Left renal cortex interstitium (tissue), 4 donors: ENCODE measurements at regions not wholly inside any gene's neighbourhood (a gene's known extent, or its start where the extent isn't known, plus 50 kb on each side); places are given as distances from the start of the nearest gene placed in this dataset.

Source experiments
- DNase-seq, 4 donors: peaks; one replicate each; pipeline ENCODE4 v3.0.0-alpha.2; 2013; ENCODE audit warnings: low read depth in 4 of 4, low spot score in 2 of 4, missing footprints in 1 of 4

DNA sequence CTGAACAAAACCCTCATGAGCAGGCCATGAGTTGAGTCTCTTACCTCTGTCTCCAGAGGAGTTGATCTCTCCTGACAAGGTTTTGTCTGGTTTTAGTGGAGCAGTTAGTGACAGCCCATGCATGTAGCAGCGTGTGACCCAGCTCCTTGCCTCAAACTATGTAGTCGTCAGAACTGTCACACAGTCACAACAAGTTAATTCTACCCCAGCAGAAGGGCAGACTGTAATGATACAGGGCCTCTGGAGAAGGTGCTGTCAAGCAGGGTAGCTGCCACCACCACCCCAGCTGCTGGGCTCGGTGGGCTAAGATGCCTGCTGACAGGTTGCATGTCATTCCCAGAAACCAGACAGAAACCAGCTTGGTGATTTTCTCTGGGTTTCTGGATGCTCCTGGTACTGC is 194.5 kb downstream of the PSAT1 start:
- DNase-seq: no peak

DNA sequence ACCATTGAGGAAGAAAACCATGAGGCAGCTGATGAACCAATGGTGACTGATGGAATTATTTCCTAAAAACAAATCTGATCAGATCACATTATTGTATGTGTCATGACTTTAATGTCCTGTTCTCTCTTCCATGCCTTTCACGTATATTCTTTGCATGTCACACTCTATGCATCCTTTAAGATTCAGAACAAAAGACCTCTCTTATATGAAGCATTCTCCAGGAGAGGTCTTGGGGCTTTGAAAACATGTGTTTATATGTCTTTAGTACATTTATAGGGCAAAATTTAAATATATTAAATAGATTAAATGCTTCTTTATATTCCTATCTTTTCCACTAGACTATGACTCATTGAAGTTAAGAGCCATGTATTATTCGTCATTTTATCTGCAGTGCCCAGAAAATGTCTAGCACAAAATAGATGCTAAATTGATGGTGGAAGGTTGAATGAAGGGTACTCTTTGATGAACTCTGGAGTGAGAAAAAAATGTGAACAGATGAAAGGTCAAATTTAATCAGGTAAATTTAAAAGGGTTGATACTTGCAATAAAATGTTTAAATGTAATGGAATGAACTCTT is 196.3 kb downstream of the PSAT1 start:
- no peak for DNase-seq

DNA sequence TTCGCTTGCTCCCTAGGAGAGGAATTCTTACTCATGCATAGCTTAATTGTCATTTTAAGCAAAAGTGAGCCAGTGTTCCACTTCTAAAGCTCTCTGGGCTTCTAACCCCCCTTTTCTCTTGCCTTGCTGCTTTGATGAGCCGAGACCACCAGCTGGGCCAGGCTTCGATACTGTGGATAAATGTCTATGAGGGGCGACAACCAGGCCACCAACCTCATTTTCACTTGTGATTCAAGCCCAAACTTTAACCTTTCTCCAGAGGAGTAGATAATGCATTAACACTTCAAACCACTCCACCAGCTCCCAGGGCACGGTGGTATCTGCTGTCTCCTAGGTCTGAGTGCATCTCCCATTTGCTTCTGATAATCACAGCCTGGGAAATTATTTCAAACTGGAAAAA is 205.6 kb downstream of the PSAT1 start:
- no peak for DNase-seq

DNA sequence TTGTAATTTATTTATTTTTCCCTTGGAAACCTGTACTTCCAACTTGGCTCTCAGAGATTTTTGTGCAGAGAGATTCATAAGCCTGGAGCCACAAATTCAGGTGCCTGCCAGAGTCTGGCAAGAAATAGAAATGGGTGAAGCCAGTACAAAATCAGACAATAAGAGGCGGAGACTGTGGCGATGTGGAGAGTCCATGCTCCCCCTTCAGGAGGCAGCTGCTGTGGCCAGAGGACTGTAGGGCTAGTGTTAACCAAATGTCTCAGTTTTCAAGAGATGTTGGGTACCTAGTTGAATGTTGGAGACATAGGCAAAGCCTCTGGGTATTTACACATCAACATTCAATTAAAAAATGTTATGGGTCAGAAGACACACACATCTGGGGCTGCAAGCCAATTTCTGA is 208.6 kb downstream of the PSAT1 start:
- no peak for DNase-seq

DNA sequence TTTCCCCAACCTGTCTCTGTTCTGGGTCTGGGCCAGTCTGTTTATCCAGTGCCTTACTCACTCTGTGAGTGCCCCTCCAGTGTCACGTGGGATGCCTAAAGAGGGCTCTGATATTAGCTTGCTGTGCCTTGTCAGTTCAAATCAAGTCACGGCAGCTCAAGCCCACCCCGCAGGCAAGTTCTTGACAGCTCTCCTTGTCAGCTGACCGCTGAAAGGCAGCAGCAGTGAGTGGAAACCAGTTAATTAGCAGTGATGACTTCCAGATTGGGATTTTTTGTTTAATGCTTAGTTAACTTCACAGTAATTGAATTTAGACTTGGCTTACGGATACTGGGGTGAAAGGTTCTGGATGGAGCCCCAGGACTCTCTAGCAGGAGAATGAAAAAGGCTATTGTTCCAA is 210.1 kb downstream of the PSAT1 start:
- peak in 2 of 4 donors; percentile 1 to 19 for DNase-seq

DNA sequence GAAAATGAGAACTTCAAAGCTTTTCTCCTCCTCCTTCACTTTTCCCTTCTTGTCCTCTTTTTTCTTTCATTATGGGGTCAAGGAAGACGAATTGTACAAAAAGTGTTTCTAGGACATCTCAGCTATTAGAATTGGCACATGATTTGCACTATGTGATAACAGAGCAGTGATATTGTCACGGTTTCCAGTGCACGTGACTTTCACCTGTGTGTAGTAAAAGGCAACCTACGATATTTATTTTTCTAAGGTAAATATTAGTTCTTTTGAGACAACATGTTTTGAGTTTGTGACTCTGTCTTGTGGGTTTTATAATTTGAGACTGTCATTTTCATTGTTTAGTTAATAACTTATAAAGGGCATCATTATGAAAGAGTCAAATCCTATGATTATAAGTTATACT is 213.1 kb downstream of the PSAT1 start:
- no peak for DNase-seq

DNA sequence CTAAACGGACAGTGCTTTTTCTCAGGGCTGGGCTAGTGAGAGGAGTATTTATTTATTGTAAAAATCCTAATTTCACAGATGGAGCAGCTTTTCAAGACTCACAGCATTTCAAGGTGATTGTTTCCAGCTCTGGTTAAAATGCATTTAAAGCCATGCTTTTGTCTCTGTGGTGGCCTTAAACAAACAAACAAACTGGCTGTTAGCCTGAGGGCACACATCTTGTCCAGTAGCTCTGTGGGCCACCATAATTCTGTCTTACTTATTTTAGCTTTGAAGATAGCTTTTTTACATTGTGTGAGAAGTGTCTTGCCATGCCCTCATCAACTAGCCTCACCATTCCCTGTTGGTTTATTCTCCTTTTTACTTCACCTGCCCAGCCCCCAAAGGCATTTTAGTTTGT is 218.2 kb downstream of the PSAT1 start:
- no peak for DNase-seq

DNA sequence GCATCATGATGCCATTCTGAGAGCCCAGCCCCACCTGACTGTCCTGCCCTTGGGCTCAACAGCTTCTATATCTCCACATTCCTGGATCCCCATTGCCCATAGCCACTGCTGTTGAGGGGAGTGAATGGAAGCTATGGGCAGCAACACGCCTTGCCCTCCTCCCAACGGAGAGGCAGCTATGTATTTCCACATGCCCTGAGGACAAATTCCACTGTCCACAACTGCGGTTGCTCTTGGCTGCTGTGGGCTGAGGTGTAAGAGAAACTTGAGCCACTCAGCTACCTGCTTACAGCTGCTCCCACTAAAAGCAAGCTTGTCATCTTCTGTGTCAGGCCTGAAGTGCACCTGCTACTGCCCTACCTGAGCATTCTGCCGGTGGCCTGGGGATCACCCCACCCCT is 222.9 kb downstream of the PSAT1 start:
- DNase-seq: no peak

DNA sequence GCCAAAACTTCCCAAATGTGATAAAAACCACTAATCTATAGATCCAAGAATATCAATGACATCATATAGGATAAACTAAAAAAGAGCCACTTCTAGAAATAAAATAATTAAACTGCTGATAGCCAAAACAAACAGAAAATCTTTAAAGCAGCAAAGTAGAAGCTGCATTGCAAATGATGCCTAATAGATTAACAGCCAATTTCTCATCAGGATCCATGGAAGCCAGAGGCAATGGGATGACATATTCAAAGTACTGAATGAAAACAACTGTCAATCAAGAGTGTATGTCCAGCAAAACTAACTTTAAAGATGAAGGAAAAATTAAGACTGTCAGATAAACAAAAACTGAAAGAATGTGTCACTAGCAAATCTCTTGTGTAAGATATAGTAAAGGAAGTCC is 224.8 kb downstream of the PSAT1 start:
- no peak for DNase-seq

DNA sequence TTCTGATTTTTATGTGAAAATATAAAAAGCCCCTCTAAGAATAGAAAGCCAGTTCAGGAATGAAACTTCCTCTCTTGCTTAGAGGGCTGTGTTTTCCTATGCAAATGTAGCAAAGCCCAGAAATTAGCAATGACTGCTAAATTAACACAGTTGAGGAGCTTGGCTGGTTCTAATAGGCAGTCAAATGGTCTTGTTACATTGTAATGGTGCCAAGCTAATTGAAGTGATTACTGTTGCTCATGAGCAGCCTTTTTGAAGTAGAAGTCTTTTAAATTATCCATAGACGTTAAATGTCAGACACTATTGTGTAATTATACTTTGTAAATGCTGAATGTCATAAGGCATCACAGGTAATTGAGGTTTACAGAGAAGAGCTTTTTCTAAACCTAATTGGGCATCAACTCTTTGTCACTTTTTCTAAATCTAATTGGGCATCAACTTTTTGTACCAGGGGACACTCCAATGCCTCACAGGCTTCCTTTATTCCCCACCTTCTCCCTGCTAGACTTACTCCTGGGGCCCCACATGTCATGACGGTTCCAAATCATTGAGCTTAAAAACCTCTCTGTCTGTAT is 229.1 kb downstream of the PSAT1 start:
- DNase-seq: no peak

DNA sequence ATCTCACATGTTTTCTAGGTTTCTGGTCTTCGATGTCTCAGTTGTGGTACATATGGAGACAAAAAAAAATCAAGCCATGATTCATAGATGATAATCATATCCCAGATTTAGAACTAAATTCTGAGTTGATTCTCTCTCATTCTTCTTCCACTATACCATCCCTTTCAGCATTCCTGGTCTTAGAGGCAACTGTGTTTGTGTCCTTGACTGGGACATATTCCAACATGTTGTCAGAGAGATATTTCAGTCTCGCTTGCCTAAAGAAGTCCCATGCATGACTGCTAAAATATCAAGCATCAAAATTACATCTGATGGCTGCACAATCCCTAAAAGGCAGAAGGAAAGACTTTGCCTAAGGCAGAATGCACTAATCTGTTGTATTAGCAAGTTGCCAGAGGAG is 236.6 kb downstream of the PSAT1 start:
- DNase-seq: no peak

DNA sequence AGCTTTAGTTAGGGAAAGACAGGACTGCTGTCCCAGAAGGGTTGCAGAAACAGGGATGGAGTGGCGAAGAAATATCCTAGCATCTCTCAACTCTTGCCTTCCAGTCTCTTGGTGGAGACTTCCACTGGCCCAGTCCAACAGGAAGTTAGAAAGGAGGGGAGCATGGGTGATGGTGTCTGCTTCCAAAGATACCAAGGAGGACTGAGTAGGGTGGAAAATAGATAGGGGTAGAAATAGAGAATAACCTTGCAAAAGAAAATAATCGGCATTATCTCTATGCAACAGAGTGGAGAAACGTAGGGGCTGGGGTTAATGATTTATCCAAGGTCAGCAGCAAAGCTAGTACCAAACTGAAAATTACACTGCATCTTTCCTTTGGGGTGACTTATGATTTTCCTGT is 242.3 kb downstream of the PSAT1 start:
- no peak for DNase-seq

DNA sequence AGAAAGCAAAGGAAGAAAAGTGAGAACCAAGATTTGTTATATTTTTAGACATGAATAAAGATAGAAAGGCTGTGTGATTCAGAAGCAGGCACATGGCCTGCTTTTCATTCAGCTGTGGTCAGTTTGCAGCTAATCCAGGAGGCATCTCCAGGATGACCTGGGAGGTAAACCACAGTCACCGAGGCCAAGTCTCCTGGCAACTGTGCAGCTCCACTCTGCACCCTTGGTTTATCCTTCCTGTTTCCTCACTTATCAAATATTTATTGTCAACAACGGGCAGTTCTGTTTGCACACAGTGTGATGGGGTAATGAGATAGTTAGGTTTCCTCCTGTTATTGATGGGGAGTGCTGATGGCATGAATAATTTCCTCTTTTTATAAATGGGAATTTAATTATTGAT is 243.0 kb downstream of the PSAT1 start:
- no peak for DNase-seq

DNA sequence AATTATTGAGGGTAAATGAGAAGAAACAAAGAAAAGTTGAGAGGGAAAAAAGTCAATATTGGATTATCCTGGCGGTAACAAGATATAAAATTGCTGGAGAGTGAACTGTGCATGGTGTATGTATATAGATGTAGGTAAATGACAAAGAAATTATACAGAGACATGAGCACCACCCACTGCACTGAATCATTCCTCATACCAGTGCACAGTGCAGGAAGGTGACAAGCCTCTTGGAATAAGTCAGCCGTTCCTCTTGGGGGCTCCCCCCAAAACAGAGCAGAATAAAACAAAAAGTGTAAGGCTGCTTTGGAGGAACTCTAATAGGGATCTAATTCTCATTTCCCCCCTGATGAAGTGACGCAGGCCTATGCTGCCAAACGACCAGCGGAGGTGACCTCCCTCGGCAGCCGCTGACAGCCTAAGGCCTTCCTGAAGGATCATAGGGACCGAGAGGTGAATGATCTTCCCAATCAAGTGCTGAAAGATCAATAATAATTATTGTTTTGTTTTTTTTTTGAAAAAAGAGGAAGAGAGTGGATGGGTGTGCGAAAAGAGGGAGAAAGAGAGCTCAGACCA is 245.0 kb downstream of the PSAT1 start:
- no peak for DNase-seq

DNA sequence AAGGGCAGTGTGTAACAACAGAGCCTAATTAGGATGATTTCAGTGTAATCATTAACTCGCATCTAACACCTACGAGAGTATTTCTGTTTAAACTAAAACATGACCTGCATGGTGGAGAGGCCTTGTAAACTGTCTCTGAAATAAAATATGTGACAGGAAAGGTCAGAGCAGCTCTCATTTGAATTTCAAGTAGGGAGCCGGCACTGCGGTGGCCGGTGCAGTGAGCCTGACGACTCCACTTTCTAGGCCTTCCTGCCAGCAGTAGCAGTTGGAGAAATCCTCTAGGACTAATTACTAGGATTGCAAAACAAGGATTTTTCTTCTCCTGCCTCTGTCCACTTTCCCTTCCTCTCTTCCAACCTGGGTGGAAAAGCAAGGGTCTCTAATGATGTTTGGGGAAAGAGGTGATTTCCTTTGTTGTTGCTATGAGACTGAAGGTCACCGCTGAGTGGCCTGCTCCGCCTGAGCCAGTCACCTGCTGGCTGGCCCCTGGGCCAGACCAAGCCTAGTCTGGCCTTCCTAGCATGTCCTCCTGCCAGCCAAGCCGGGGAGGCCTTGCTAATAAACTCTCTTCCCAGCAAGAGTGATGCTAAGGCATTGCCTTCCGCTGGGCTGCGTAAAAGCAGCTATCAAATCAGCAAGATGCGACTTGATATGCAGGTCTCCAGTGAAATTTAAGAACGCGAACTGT is 245.7 kb downstream of the PSAT1 start:
- peak in 1 of 4 donors; percentile 6 for DNase-seq

DNA sequence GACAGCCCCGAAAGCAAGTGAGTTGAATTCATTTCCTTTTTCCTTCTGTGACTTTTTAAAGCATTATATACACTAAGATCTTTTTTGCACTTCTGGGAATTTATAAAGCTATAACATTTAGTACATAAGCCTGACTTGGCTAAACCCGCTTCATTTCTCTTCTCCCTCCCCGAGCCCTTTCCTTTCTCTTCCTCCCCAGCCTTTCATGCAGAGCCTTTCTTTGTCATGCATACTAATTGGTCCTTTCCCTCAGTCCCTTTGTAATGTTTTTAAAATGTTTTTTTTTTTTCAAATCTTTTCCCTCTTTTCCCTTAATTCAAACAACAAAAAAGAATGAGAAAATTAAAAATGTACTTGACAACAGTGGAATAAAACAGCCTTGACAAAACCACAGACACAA is 246.4 kb downstream of the PSAT1 start:
- DNase-seq: no peak

DNA sequence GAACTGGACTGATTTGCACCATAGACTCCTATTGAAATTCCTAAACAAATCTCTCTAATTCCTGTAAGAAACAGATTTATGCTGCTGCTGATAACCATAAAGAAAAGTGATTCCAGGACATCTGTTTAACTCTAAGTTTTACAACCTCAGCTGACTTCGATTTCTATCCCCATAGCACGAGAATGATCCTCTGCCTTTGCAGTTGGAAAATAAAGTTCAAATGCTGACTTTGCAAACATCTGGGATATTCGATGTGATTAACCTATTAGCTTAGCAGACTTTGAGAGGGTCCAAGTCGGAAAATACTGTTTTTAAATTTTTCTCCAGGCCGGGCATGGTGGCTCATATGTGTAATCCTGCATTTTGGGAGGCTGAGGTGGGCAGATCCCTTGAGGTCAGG is 247.3 kb downstream of the PSAT1 start:
- DNase-seq: no peak

DNA sequence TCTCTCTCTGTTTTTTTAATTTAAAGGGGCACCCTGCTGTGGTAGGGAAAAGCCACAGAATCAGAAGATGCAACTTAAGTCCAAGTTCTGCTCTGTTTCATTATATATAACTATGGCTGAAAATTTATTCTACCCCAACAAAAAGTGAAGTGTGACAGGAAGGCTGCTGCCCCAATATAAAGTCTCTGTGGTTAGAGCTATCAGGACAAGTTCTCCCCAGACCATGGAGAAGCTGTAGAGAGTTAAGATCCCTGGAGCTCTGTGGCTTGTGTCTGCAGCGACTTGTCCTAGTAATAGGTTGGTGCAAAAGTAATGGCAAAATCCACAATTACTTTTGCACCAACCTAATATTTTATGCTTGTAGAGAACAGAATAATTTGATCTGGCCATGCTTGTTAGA is 250.9 kb downstream of the PSAT1 start:
- DNase-seq: no peak

DNA sequence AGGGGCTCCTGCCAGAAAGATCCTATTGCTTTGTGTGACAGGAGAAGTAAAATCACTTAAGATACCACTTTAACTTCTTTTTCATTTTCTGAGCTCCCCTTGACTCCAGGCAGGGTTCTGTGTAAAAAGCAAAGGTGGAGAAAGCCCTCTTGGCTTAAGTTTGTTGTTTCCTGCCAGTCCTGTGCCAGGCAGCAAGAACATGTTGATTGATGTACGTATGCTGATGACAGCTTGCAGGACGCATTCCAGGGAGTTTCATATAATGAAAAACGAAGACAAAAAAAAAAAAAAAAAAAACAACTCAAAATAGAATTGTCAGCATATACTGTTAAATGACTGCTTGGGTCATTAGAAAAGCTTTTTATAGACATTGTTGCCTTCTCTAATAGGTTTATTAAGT is 251.7 kb downstream of the PSAT1 start:
- no peak for DNase-seq

DNA sequence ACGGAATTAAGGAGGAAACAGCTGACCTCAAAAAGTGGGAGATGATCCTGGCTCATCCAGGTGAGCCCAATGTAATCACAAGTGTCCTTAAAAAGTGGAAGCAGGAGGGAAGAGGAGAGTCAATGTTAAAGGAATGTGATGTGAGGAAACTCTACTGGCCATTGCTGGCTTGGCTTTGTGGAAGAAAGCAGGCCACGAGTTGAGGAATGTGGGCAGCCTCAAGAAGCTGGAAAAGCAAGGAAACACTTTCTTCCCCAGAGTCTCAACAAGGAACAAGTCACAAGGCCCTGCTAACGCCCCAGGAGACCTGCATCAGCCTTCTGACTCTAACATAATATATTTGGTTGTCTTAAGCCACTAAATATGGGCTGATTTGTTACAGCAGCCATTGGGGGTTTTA is 252.8 kb downstream of the PSAT1 start:
- DNase-seq: no peak

DNA sequence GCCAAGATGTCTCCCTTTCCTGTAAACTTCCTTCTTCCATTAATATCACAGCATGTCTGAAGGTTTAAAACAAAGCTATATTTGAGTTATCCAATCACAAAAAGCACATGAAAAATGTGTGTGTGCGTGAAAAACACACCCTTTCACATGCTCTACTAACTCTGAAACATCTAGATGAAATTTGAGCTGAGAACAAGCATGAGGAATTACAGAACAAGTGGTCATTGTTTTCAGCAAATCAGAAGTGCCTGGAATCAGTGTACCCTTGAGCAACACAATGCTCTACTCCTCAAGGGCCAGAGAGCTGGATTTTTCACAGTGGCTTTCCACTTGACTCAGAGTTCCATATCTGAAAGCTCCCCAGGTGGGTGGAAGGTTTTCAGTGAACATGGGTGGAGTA is 255.9 kb downstream of the PSAT1 start:
- DNase-seq: no peak

DNA sequence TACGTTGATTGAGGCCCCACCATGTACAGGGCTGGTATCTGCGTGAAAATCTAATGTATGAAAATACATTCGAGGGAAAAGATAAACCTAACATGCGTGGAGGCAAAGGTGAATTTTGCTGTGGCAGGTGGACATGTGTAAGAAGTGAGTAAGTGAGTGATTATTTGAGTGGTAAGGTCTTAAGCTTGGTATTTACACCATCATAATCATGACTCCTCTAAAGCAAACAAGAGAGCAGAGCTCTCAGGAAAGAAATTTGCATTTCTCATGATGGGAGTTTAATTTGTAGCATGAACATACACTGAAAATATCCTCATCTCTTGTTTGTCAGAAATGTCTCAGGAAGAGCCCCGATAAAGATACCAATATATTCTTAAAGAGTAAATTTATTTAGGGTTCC is 260.6 kb downstream of the PSAT1 start:
- no peak for DNase-seq
